Fibroblast of mammary gland (primary cell): ENCODE measurements at regions not wholly inside any gene's neighbourhood (a gene's known extent, or its start where the extent isn't known, plus 50 kb on each side); places are given as distances from the start of the nearest gene placed in this dataset.

Experiments
- DNase-seq: peaks from one replicate; pipeline ENCODE4 v3.0.0-alpha.2; 2010; ENCODE audit warnings: low read depth
- H3K4me3 ChIP-seq: 2 replicates; pipeline ENCODE4 v1.5.1; 2011; ENCODE audit warnings: low read depth, mild to moderate bottlenecking, low read length, moderate library complexity; ENCODE audit not compliant: control insufficient read depth
- CTCF ChIP-seq: conservative IDR thresholded peaks from 2 replicates; pipeline ENCODE4 v1.5.1; 2011; ENCODE audit warnings: low read depth, low read length, inconsistent platforms; ENCODE audit not compliant: control insufficient read depth, insufficient read depth

GRCh38 chr2:147777394-147777793 lies 67.4 kb upstream of the ACVR2A start:
- no peak for DNase-seq
- no peak for TF ChIP-seq CTCF
- H3K4me3 ChIP-seq: no peak overlapping the region

GRCh38 chr2:147774805-147775204 lies 70.0 kb upstream of the ACVR2A start:
- H3K4me3 ChIP-seq: no peak overlapping the region
- TF ChIP-seq CTCF: no peak
- no peak for DNase-seq

GRCh38 chr2:147773479-147773878 lies 71.3 kb upstream of the ACVR2A start:
- no peak overlapping the region for H3K4me3 ChIP-seq
- no peak for DNase-seq
- TF ChIP-seq CTCF: no peak

GRCh38 chr2:147772781-147773180 lies 72.0 kb upstream of the ACVR2A start:
- TF ChIP-seq CTCF: no peak
- no peak for DNase-seq
- no peak overlapping the region for H3K4me3 ChIP-seq

GRCh38 chr2:147763861-147764260 lies 81.0 kb upstream of the ACVR2A start:
- no peak overlapping the region for H3K4me3 ChIP-seq
- TF ChIP-seq CTCF: no peak
- DNase-seq: no peak

- TF ChIP-seq CTCF: no peak
- H3K4me3 ChIP-seq: no peak overlapping the region
- DNase-seq: peak; percentile 6
Observed at GRCh38 chr2:147760984-147761383, 83.8 kb upstream of the ACVR2A start.

- no peak overlapping the region for H3K4me3 ChIP-seq
- no peak for DNase-seq
- no peak for TF ChIP-seq CTCF
Observed at GRCh38 chr2:147759536-147759935, 85.3 kb upstream of the ACVR2A start.
